ENCODE measurements at regions not wholly inside any gene's neighbourhood (a gene's known extent, or its start where the extent isn't known, plus 50 kb on each side); places are given as distances from the start of the nearest gene placed in this dataset.

GRCh38 chr12:77630790-77631445 lies 199.8 kb upstream of the NAV3 start:
- no peak overlapping the region for H2AFZ ChIP-seq (ENCODE audit: low read length)
- no peak overlapping the region for H4K8ac ChIP-seq (replicated peaks; ENCODE audit: insufficient read length, low read depth, low read length)
- H4K20me1 ChIP-seq (ENCODE audit: control insufficient read depth, insufficient read depth, insufficient read length) = no peaks in the 10 kb centered on the region
- no peak overlapping the region for H3K27ac Mint-ChIP-seq
- no peaks in the 10 kb centered on the region for H3K4me1 ChIP-seq (ENCODE audit: insufficient read depth, low read length)
- WGBS (ENCODE audit: extremely low coverage, insufficient read length, low lambda C conversion rate) = no CpG with 5 or more reads among the region's 1 CpG
- TF ChIP-seq CTCF (conservative IDR thresholded peaks at IDR 0.05) = no peak
- no peaks in the 10 kb centered on the region for H3K9me3 Mint-ChIP-seq
- no peak overlapping the region for H4K91ac ChIP-seq (ENCODE audit: insufficient read length, low read depth, low read length)
- no peak overlapping the region for H3K9ac ChIP-seq (ENCODE audit: extremely low read depth, insufficient read length, low read length)
- no peak overlapping the region for H2BK5ac ChIP-seq (ENCODE audit: insufficient read length, low read length)
- no peaks in the 10 kb centered on the region for H3K23me2 ChIP-seq (ENCODE audit: insufficient read length, low read depth, low read length, poor library complexity, severe bottlenecking)
- H3K23ac ChIP-seq (ENCODE audit: insufficient read length, low read depth, low read length) = no peak overlapping the region
- no peaks in the 10 kb centered on the region for H3K9me3 ChIP-seq (ENCODE audit: control insufficient read depth, low read depth, low read length)
- no peak overlapping the region for H3K4ac ChIP-seq (ENCODE audit: low read depth, low read length)
- no peaks in the 10 kb centered on the region for H3K27me3 ChIP-seq (ENCODE audit: insufficient read depth, low read length)
- no peak overlapping the region for H3K4me3 Mint-ChIP-seq
- H2BK20ac ChIP-seq (ENCODE audit: low read depth, low read length, poor library complexity, severe bottlenecking) = no peak overlapping the region
- no peaks in the 10 kb centered on the region for H3K36me3 Mint-ChIP-seq (ENCODE audit: insufficient read depth in 1 of 3, low read depth in 3 of 3)
- no peaks in the 10 kb centered on the region for H3K79me2 ChIP-seq (ENCODE audit: insufficient read depth, low read length)
- no peak overlapping the region for H4K5ac ChIP-seq (ENCODE audit: insufficient read length, low read depth, low read length)
- H3T11ph ChIP-seq (ENCODE audit: low read length) = no peak overlapping the region
- no peak for DNase-seq
- no peak overlapping the region for H3K18ac ChIP-seq (ENCODE audit: insufficient read length, low read depth, low read length)
- H2BK120ac ChIP-seq (ENCODE audit: low read depth, low read length, poor library complexity, severe bottlenecking) = no peak overlapping the region
- H3K56ac ChIP-seq (ENCODE audit: insufficient read length, low read depth, low read length) = no peak overlapping the region
- no peak overlapping the region for H3K27ac ChIP-seq (ENCODE audit: insufficient read length, low read depth, low read length)
- no peak overlapping the region for H3K14ac ChIP-seq (ENCODE audit: insufficient read depth, low read length)
- no peak overlapping the region for H2BK15ac ChIP-seq (ENCODE audit: low read depth, low read length)
- no peaks in the 10 kb centered on the region for H3K79me1 ChIP-seq (ENCODE audit: insufficient read depth, low read depth, low read length, poor library complexity, severe bottlenecking)
- no peak overlapping the region for H2BK12ac ChIP-seq (ENCODE audit: insufficient read length, low read depth, low read length)
- no peaks in the 10 kb centered on the region for H3K27me3 Mint-ChIP-seq (ENCODE audit: low read depth)
- H3K4me2 ChIP-seq (ENCODE audit: insufficient read depth, insufficient read length, low read length) = no peak overlapping the region
- H3K4me1 Mint-ChIP-seq = no peaks in the 10 kb centered on the region
- no peak overlapping the region for H2AK5ac ChIP-seq (ENCODE audit: insufficient read length, low read length)
